ENCODE measurements at regions not wholly inside any gene's neighbourhood (a gene's known extent, or its start where the extent isn't known, plus 50 kb on each side); places are given as distances from the start of the nearest gene placed in this dataset.

GRCh38 chr5:123950701-123951581 is 439.0 kb downstream of the CSNK1G3 start:
- no peaks in the 10 kb centered on the region for H3K27me3 ChIP-seq (ENCODE audit: insufficient read depth, low read length)
- H2AK5ac ChIP-seq (ENCODE audit: insufficient read length, low read length), result no peak overlapping the region
- H3K18ac ChIP-seq (ENCODE audit: insufficient read length, low read depth, low read length), result no peak overlapping the region
- H2BK5ac ChIP-seq (ENCODE audit: insufficient read length, low read length), result no peak overlapping the region
- H4K91ac ChIP-seq (ENCODE audit: insufficient read length, low read depth, low read length), result no peak overlapping the region
- Mint-ChIP-seq H3K4me3 (no peak overlapping the region), H3K9me3 (peaks cover 13 to 15% of the 10 kb centered on the region in 2 experiments; a peak in 4 of 5 replicates), H3K4me1 (peaks cover 0 to 15% of the 10 kb centered on the region in 2 experiments; a peak in 3 of 4 replicates), H3K27me3 (ENCODE audit: low read depth) (no peaks in the 10 kb centered on the region; the same call in none of the 2 replicates), H3K36me3 (ENCODE audit: insufficient read depth in 1 of 3, low read depth in 3 of 3) (peaks cover 16 to 32% (median 17%) of the 10 kb centered on the region in 3 experiments), H3K27ac (no peak overlapping the region)
- H2AFZ ChIP-seq (ENCODE audit: low read length), result no peak overlapping the region
- H3K79me1 ChIP-seq (ENCODE audit: insufficient read depth, low read depth, low read length, poor library complexity, severe bottlenecking), result no peaks in the 10 kb centered on the region
- no peaks in the 10 kb centered on the region for H4K20me1 ChIP-seq (ENCODE audit: control insufficient read depth, insufficient read depth, insufficient read length)
- H3K4me2 ChIP-seq (ENCODE audit: insufficient read depth, insufficient read length, low read length), result no peak overlapping the region
- WGBS (ENCODE audit: extremely low coverage, insufficient read length, low lambda C conversion rate), result no CpG with 5 or more reads among the region's 10 CpGs
- H3T11ph ChIP-seq (ENCODE audit: low read length), result no peak overlapping the region
- H2BK12ac ChIP-seq (ENCODE audit: insufficient read length, low read depth, low read length), result no peak overlapping the region
- H3K23ac ChIP-seq (ENCODE audit: insufficient read length, low read depth, low read length), result no peak overlapping the region
- H2BK20ac ChIP-seq (ENCODE audit: low read depth, low read length, poor library complexity, severe bottlenecking), result no peak overlapping the region
- H3K9ac ChIP-seq (ENCODE audit: extremely low read depth, insufficient read length, low read length), result no peak overlapping the region
- H4K8ac ChIP-seq (replicated peaks; ENCODE audit: insufficient read length, low read depth, low read length), result no peak overlapping the region
- no peaks in the 10 kb centered on the region for H3K4me1 ChIP-seq (ENCODE audit: insufficient read depth, low read length)
- H3K14ac ChIP-seq (ENCODE audit: insufficient read depth, low read length), result no peak overlapping the region
- H2BK15ac ChIP-seq (ENCODE audit: low read depth, low read length), result no peak overlapping the region
- H4K5ac ChIP-seq (ENCODE audit: insufficient read length, low read depth, low read length), result no peak overlapping the region
- H3K27ac ChIP-seq (ENCODE audit: insufficient read length, low read depth, low read length), result no peak overlapping the region
- H3K56ac ChIP-seq (ENCODE audit: insufficient read length, low read depth, low read length), result no peak overlapping the region
- H3K9me3 ChIP-seq (ENCODE audit: control insufficient read depth, low read depth, low read length), result no peaks in the 10 kb centered on the region
- no peak overlapping the region for H3K4ac ChIP-seq (ENCODE audit: low read depth, low read length)
- no peaks in the 10 kb centered on the region for H3K79me2 ChIP-seq (ENCODE audit: insufficient read depth, low read length)
- H2BK120ac ChIP-seq (ENCODE audit: low read depth, low read length, poor library complexity, severe bottlenecking), result no peak overlapping the region
- H3K23me2 ChIP-seq (ENCODE audit: insufficient read length, low read depth, low read length, poor library complexity, severe bottlenecking), result no peaks in the 10 kb centered on the region
- DNase-seq, result no peak
- TF ChIP-seq CTCF (conservative IDR thresholded peaks at IDR 0.05), result no peak
